ENCODE measurements at regions not wholly inside any gene's neighbourhood (a gene's known extent, or its start where the extent isn't known, plus 50 kb on each side); places are given as distances from the start of the nearest gene placed in this dataset.

DNA sequence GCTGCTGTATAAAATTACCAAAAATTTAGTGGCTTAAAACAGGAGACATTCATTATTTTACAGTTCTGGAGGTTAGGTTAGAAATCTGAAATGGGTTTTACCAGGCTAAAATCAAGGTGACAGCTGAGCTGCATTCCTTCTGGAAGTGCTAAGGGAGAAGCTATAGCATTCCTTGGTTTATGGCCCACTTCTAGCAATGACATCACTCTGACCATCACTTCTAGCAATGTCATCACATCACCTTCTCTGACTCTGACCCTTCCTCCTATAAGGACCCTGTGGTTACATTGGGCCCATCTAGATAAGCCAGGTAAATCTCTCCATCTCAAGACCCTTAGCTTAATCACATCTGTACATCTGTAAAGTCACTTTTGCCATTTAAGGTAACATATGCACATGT, 366.1 kb downstream of the EFNA5 start:
- ChIA-PET CTCF (no interaction called here), POLR2A (ENCODE audit: low non-redundant PET) (no interaction called here)
- no peak for DNase-seq (ENCODE audit: low spot score)
- H3K36me3 ChIP-seq (ENCODE audit: insufficient read depth, low read length, poor library complexity, severe bottlenecking): no peaks in the 10 kb centered on the region
- no peak overlapping the region for H3K4me3 ChIP-seq (ENCODE audit: low read depth, low read length, poor library complexity, severe bottlenecking)
- no peaks in the 10 kb centered on the region for H3K9me3 ChIP-seq (ENCODE audit: low read depth, low read length, poor library complexity, severe bottlenecking)
- TF ChIP-seq CTCF (conservative IDR thresholded peaks at IDR 0.05; ENCODE audit: low read depth, low read length): no peak
- no peak for TF ChIP-seq EZH2 (IDR thresholded peaks at IDR 0.05; ENCODE audit: borderline replicate concordance, low read depth, low read length, poor library complexity, severe bottlenecking)
- H3K4me1 ChIP-seq (ENCODE audit: insufficient read depth, low read length, poor library complexity, severe bottlenecking): no peaks in the 10 kb centered on the region
- intact Hi-C loops (cut with micrococcal nuclease; ENCODE audit: unreplicated experiment): no loop called here
- H3K27me3 ChIP-seq (replicated peaks; ENCODE audit: insufficient read depth, low read depth, low read length, poor library complexity): no peaks in the 10 kb centered on the region
- no TSS peak for BruUV-seq (replicated peaks)
- H3K27ac ChIP-seq (ENCODE audit: low read depth, low read length, poor library complexity, severe bottlenecking): no peak overlapping the region

GRCh38 chr5:107303171-107303968, 367.4 kb downstream of the EFNA5 start:
- no TSS peak for BruUV-seq (replicated peaks)
- DNase-seq (ENCODE audit: low spot score): no peak
- Histone ChIP-seq H3K4me1 (ENCODE audit: insufficient read depth, low read length, poor library complexity, severe bottlenecking) (no peaks in the 10 kb centered on the region), H3K4me3 (ENCODE audit: low read depth, low read length, poor library complexity, severe bottlenecking) (no peak overlapping the region), H3K36me3 (ENCODE audit: insufficient read depth, low read length, poor library complexity, severe bottlenecking) (no peaks in the 10 kb centered on the region), H3K27me3 (replicated peaks; ENCODE audit: insufficient read depth, low read depth, low read length, poor library complexity) (no peaks in the 10 kb centered on the region), H3K27ac (ENCODE audit: low read depth, low read length, poor library complexity, severe bottlenecking) (no peak overlapping the region), H3K9me3 (ENCODE audit: low read depth, low read length, poor library complexity, severe bottlenecking) (no peaks in the 10 kb centered on the region)
- TF ChIP-seq EZH2 (IDR thresholded peaks at IDR 0.05; ENCODE audit: borderline replicate concordance, low read depth, low read length, poor library complexity, severe bottlenecking) (no peak), CTCF (conservative IDR thresholded peaks at IDR 0.05; ENCODE audit: low read depth, low read length) (no peak)
- POLR2A ChIA-PET (ENCODE audit: low non-redundant PET): no interaction called here
- CTCF ChIA-PET: no interaction called here
- intact Hi-C loops (cut with micrococcal nuclease; ENCODE audit: unreplicated experiment): no loop called here

GRCh38 chr5:107302441-107302840, 368.3 kb downstream of the EFNA5 start:
- Histone ChIP-seq H3K9me3 (ENCODE audit: low read depth, low read length, poor library complexity, severe bottlenecking) (no peaks in the 10 kb centered on the region), H3K27me3 (replicated peaks; ENCODE audit: insufficient read depth, low read depth, low read length, poor library complexity) (no peaks in the 10 kb centered on the region), H3K27ac (ENCODE audit: low read depth, low read length, poor library complexity, severe bottlenecking) (no peak overlapping the region), H3K4me3 (ENCODE audit: low read depth, low read length, poor library complexity, severe bottlenecking) (no peak overlapping the region), H3K36me3 (ENCODE audit: insufficient read depth, low read length, poor library complexity, severe bottlenecking) (no peaks in the 10 kb centered on the region), H3K4me1 (ENCODE audit: insufficient read depth, low read length, poor library complexity, severe bottlenecking) (no peaks in the 10 kb centered on the region)
- intact Hi-C loops (cut with micrococcal nuclease; ENCODE audit: unreplicated experiment): no loop called here
- no TSS peak for BruUV-seq (replicated peaks)
- DNase-seq (ENCODE audit: low spot score): no peak
- CTCF ChIA-PET: no interaction called here
- POLR2A ChIA-PET (ENCODE audit: low non-redundant PET): no interaction called here
- TF ChIP-seq CTCF (conservative IDR thresholded peaks at IDR 0.05; ENCODE audit: low read depth, low read length) (no peak), EZH2 (IDR thresholded peaks at IDR 0.05; ENCODE audit: borderline replicate concordance, low read depth, low read length, poor library complexity, severe bottlenecking) (no peak)

Data from A673 (cell line).